B cell (primary cell): ENCODE measurements at regions not wholly inside any gene's neighbourhood (a gene's known extent, or its start where the extent isn't known, plus 50 kb on each side); places are given as distances from the start of the nearest gene placed in this dataset.

Experiments used
- ATAC-seq: fragments of 200-7000 bp; cut with Tn5 transposase; one replicate; pipeline ENCODE4 v1.10.0; 2021; ENCODE audit warnings: low read depth, mild to moderate bottlenecking, moderate number of reproducible peaks, moderate library complexity
- CTCF ChIA-PET: fragments of 350-600 bp; sonication (Branson Sonifier 250); formaldehyde crosslinking; loops from one replicate; lab custom pipeline; 2021; ENCODE audit warnings: antibody characterized with exemption, inconsistent platforms; lab: Charles Lee
- POLR2A ChIA-PET: fragments of 350-600 bp; sonication (Branson Sonifier 250); formaldehyde crosslinking; loops from one replicate; lab custom pipeline; 2021; ENCODE audit warnings: antibody characterized with exemption; lab: Charles Lee
- DNase-seq: peaks from one replicate; pipeline ENCODE4 v3.0.0; 2013
- H2AFZ ChIP-seq: 2 replicates; pipeline ENCODE4 v1.6.1; 2012; ENCODE audit warnings: mild to moderate bottlenecking, low read depth, low read length; ENCODE audit not compliant: insufficient read depth, poor library complexity, severe bottlenecking
- H3K27ac ChIP-seq, 2 donors: 1 replicate in 1 of 2; 2 replicates in 1 of 2; pipeline ENCODE4 v1.5.1; 2012 to 2013; ENCODE audit warnings: low read length in 2 of 2, mild to moderate bottlenecking in 2 of 2, moderate library complexity in 1 of 2
- H3K27me3 ChIP-seq, 4 experiments: fragments of 200-600 bp in 1 of 4; sonication (generic) in 1 of 4; replicated peaks in 1 of 4; 1 replicate in 2 of 4; 2 replicates in 2 of 4; pipeline versions ENCODE4 v1.6.1 to v1.7.0; 2013 to 2016; ENCODE audit warnings: low read length in 3 of 4, mild to moderate bottlenecking in 2 of 4, mixed read lengths in 1 of 4, moderate library complexity in 1 of 4; ENCODE audit not compliant: insufficient read depth in 4 of 4, control insufficient read depth in 3 of 4; ENCODE audit errors: control extremely low read depth in 1 of 4
- H3K36me3 ChIP-seq, 2 experiments: replicated peaks in 1 of 2; 1 replicate in 1 of 2; 2 replicates in 1 of 2; pipeline versions ENCODE4 v1.6.1 to v1.7.1; 2013; ENCODE audit warnings: low read length in 1 of 2; ENCODE audit not compliant: insufficient read depth in 2 of 2, control insufficient read depth in 1 of 2; ENCODE audit errors: control extremely low read depth in 1 of 2, extremely low read depth in 1 of 2
- H3K4me1 ChIP-seq, 2 donors: fragments of 200-600 bp in 1 of 2; sonication (generic) in 1 of 2; 1 replicate in 1 of 2; 2 replicates in 1 of 2; pipeline versions ENCODE4 v1.5.1 to v1.6.1; 2013 to 2017; ENCODE audit warnings: low read length in 2 of 2; ENCODE audit not compliant: control insufficient read depth in 2 of 2, insufficient read depth in 2 of 2
- H3K4me2 ChIP-seq: replicated peaks from 2 replicates; pipeline ENCODE3; 2012; ENCODE audit warnings: mild to moderate bottlenecking, low read depth, low read length; ENCODE audit not compliant: poor library complexity, severe bottlenecking
- H3K4me3 ChIP-seq, 5 experiments: fragments of 200-600 bp in 1 of 5; sonication (generic) in 1 of 5; 1 replicate in 3 of 5; 2 replicates in 2 of 5; pipeline versions ENCODE4 v1.5.1 to v1.7.0; 2011 to 2016; ENCODE audit warnings: low read length in 4 of 5, mild to moderate bottlenecking in 4 of 5, low read depth in 2 of 5, control low read depth in 1 of 5, moderate library complexity in 1 of 5; ENCODE audit not compliant: insufficient read depth in 1 of 5; ENCODE audit errors: control extremely low read depth in 1 of 5, extremely low read depth in 1 of 5
- H3K79me2 ChIP-seq: fragments of 200-600 bp; sonication (generic); one replicate; pipeline ENCODE4 v1.6.0; 2016; ENCODE audit warnings: low read length; ENCODE audit not compliant: control insufficient read depth, insufficient read depth
- H3K9ac ChIP-seq: fragments of 200-600 bp; sonication (generic); 2 replicates; pipeline ENCODE4 v1.6.1; 2017; ENCODE audit warnings: mild to moderate bottlenecking, low read length, moderate library complexity
- H3K9me3 ChIP-seq, 3 donors: one replicate each; pipeline versions ENCODE4 v1.6.1 to v1.7.1; 2013; ENCODE audit warnings: low read length in 2 of 3; ENCODE audit not compliant: control insufficient read depth in 2 of 3, insufficient read depth in 1 of 3; ENCODE audit errors: control extremely low read depth in 1 of 3
- H4K20me1 ChIP-seq: 2 replicates; pipeline ENCODE4 v1.6.0; 2012; ENCODE audit warnings: mild to moderate bottlenecking, low read length; ENCODE audit not compliant: insufficient read depth, control insufficient read depth, poor library complexity, severe bottlenecking
- H3K27ac Mint-ChIP-seq: one replicate; pipeline ENCODE4 v1.8.0; 2021; ENCODE audit warnings: mixed read lengths
- H3K27me3 Mint-ChIP-seq: one replicate; pipeline ENCODE4 v1.8.0; 2021; ENCODE audit warnings: mixed read lengths
- H3K4me1 Mint-ChIP-seq: one replicate; pipeline ENCODE4 v1.8.0; 2021; ENCODE audit warnings: mixed read lengths
- H3K4me3 Mint-ChIP-seq: one replicate; pipeline ENCODE4 v1.8.0; 2021; ENCODE audit warnings: mixed read lengths
- H3K9me3 Mint-ChIP-seq: one replicate; pipeline ENCODE4 v1.8.0; 2022; ENCODE audit warnings: mixed read lengths; ENCODE audit not compliant: insufficient read depth
- CTCF ChIP-seq: fragments of 200-600 bp; IDR thresholded peaks from one replicate; pipeline ENCODE4 v1.8.0; 2022; ENCODE audit warnings: antibody characterized with exemption, mild to moderate bottlenecking
- EZH2 ChIP-seq: IDR thresholded peaks from 2 replicates; pipeline ENCODE4 v1.6.1; 2012; ENCODE audit warnings: borderline replicate concordance, low read depth, mild to moderate bottlenecking, moderate library complexity, low read length; ENCODE audit not compliant: insufficient read depth, poor library complexity, severe bottlenecking
- WGBS: methylation state at CpG from one replicate; pipeline ENCODE4 v1.1.5; 2013; ENCODE audit warnings: missing lambda C conversion rate; ENCODE audit not compliant: insufficient coverage; 5-methylcytosine and 5-hydroxymethylcytosine counted together
- intact Hi-C: fragments of 100-400 bp; cut with micrococcal nuclease; formaldehyde crosslinking; loops from one replicate; pipeline ENCODE4 v1.10.0; 2022

GRCh38 chr14:79989990-79990389 is 221.3 kb downstream of the DIO2 start:
- Histone ChIP-seq H3K4me1 (no peaks in the 10 kb centered on the region), H3K27me3 (no peaks in the 10 kb centered on the region), H3K27ac (no peak overlapping the region), H3K4me3 (no peak overlapping the region), H3K36me3 (no peaks in the 10 kb centered on the region), H4K20me1 (no peaks in the 10 kb centered on the region), H2AFZ (no peak overlapping the region), H3K4me2 (no peak overlapping the region), H3K9me3 (no peaks in the 10 kb centered on the region), H3K9ac (no peak overlapping the region), H3K79me2 (no peaks in the 10 kb centered on the region)
- CTCF ChIA-PET: no interaction called here
- intact Hi-C loops: no loop called here
- Mint-ChIP-seq H3K4me1 (no peaks in the 10 kb centered on the region), H3K9me3 (peaks cover 1% of the 10 kb centered on the region), H3K27me3 (no peaks in the 10 kb centered on the region), H3K27ac (no peak overlapping the region), H3K4me3 (no peak overlapping the region)
- 90% methylated on average over 1 of the region's 2 CpGs for WGBS
- no peak for ATAC-seq
- POLR2A ChIA-PET: no interaction called here
- TF ChIP-seq CTCF (no peak), EZH2 (no peak)
- no peak for DNase-seq

GRCh38 chr14:79986251-79986650 is 225.1 kb downstream of the DIO2 start:
- CTCF ChIA-PET: no interaction called here
- ATAC-seq: no peak

More at GRCh38 chr14:79986251-79986650, 225.1 kb downstream of the DIO2 start:
- Histone ChIP-seq H3K79me2 (no peaks in the 10 kb centered on the region), H3K9ac (no peak overlapping the region), H3K4me1 (no peaks in the 10 kb centered on the region), H3K27ac (no peak overlapping the region), H3K27me3 (no peaks in the 10 kb centered on the region), H3K9me3 (no peaks in the 10 kb centered on the region), H2AFZ (no peak overlapping the region), H3K4me2 (no peak overlapping the region), H3K36me3 (no peaks in the 10 kb centered on the region), H4K20me1 (no peaks in the 10 kb centered on the region), H3K4me3 (no peak overlapping the region)
- Mint-ChIP-seq H3K9me3 (no peaks in the 10 kb centered on the region), H3K4me1 (no peaks in the 10 kb centered on the region), H3K4me3 (no peak overlapping the region), H3K27ac (no peak overlapping the region), H3K27me3 (no peaks in the 10 kb centered on the region)
- TF ChIP-seq CTCF (no peak), EZH2 (no peak)
- WGBS: no CpG with 5 or more reads among the region's 1 CpG
- intact Hi-C loops: no loop called here
- no peak for DNase-seq
- POLR2A ChIA-PET: no interaction called here
